Skeletal muscle satellite cell (primary cell): ENCODE measurements at regions not wholly inside any gene's neighbourhood (a gene's known extent, or its start where the extent isn't known, plus 50 kb on each side); places are given as distances from the start of the nearest gene placed in this dataset.

ENCODE experiments used
- H3K27me3 ChIP-seq: 2 replicates; pipeline ENCODE4 v1.7.0; 2013; ENCODE audit warnings: low read length; ENCODE audit not compliant: control insufficient read depth, insufficient read depth
- H3K36me3 ChIP-seq: 2 replicates; pipeline ENCODE4 v1.7.0; 2013; ENCODE audit warnings: mild to moderate bottlenecking, control low read depth, low read length; ENCODE audit not compliant: insufficient read depth
- H3K4me1 ChIP-seq: 2 replicates; pipeline ENCODE4 v1.7.0; 2013; ENCODE audit warnings: low read length; ENCODE audit not compliant: control insufficient read depth, insufficient read depth
- H3K4me2 ChIP-seq: 2 replicates; pipeline ENCODE4 v1.7.0; 2013; ENCODE audit warnings: mild to moderate bottlenecking, low read length
- H3K4me3 ChIP-seq: 2 replicates; pipeline ENCODE4 v1.7.0; 2013; ENCODE audit warnings: low read length
- H3K9ac ChIP-seq: 2 replicates; pipeline ENCODE4 v1.7.0; 2013; ENCODE audit warnings: mild to moderate bottlenecking, low read depth, low read length, moderate library complexity
- H3K9me3 ChIP-seq: replicated peaks from 2 replicates; pipeline ENCODE4 v1.7.0; 2013; ENCODE audit warnings: mild to moderate bottlenecking, control low read depth, low read length

GRCh38 chr6:166078294-166078693, 89.4 kb downstream of the TBXT start:
- H3K36me3 ChIP-seq, result no peaks in the 10 kb centered on the region
- peaks cover 6% of the 10 kb centered on the region for H3K27me3 ChIP-seq
- H3K4me2 ChIP-seq, result no peak overlapping the region
- H3K4me3 ChIP-seq, result no peak overlapping the region
- no peaks in the 10 kb centered on the region for H3K9me3 ChIP-seq
- H3K9ac ChIP-seq, result no peak overlapping the region
- H3K4me1 ChIP-seq, result peaks cover 5% of the 10 kb centered on the region

- Histone ChIP-seq H3K4me1 (peaks cover 5% of the 10 kb centered on the region), H3K4me3 (no peak overlapping the region), H3K9me3 (no peaks in the 10 kb centered on the region), H3K4me2 (no peak overlapping the region), H3K36me3 (no peaks in the 10 kb centered on the region), H3K27me3 (peaks cover 21% of the 10 kb centered on the region), H3K9ac (no peak overlapping the region)
Measured at GRCh38 chr6:166076625-166077024, 91.0 kb downstream of the TBXT start.

GRCh38 chr6:166075925-166076324, 91.7 kb downstream of the TBXT start:
- Histone ChIP-seq H3K27me3 (peaks cover 22% of the 10 kb centered on the region), H3K9me3 (no peaks in the 10 kb centered on the region), H3K9ac (no peak overlapping the region), H3K4me2 (no peak overlapping the region), H3K4me3 (no peak overlapping the region), H3K36me3 (no peaks in the 10 kb centered on the region), H3K4me1 (peaks cover 5% of the 10 kb centered on the region)

- Histone ChIP-seq H3K9me3 (no peaks in the 10 kb centered on the region), H3K4me3 (no peak overlapping the region), H3K4me1 (peaks cover 5% of the 10 kb centered on the region), H3K27me3 (peaks cover 22% of the 10 kb centered on the region), H3K36me3 (no peaks in the 10 kb centered on the region), H3K4me2 (no peak overlapping the region), H3K9ac (no peak overlapping the region)
Measured at GRCh38 chr6:166075186-166075585, 92.5 kb downstream of the TBXT start.

- H3K9me3 ChIP-seq, result no peaks in the 10 kb centered on the region
- peaks cover 4% of the 10 kb centered on the region for H3K4me1 ChIP-seq
- no peaks in the 10 kb centered on the region for H3K36me3 ChIP-seq
- peaks cover 22% of the 10 kb centered on the region for H3K27me3 ChIP-seq
- no peak overlapping the region for H3K4me3 ChIP-seq
- no peak overlapping the region for H3K9ac ChIP-seq
- no peak overlapping the region for H3K4me2 ChIP-seq
Measured at GRCh38 chr6:166073082-166073481, 94.6 kb downstream of the TBXT start.

- peaks cover 16% of the 10 kb centered on the region for H3K27me3 ChIP-seq
- no peak overlapping the region for H3K4me3 ChIP-seq
- no peaks in the 10 kb centered on the region for H3K36me3 ChIP-seq
- H3K9ac ChIP-seq, result no peak overlapping the region
- no peaks in the 10 kb centered on the region for H3K4me1 ChIP-seq
- no peaks in the 10 kb centered on the region for H3K9me3 ChIP-seq
- H3K4me2 ChIP-seq, result no peak overlapping the region
Measured at GRCh38 chr6:166068768-166069167, 98.9 kb downstream of the TBXT start.

GRCh38 chr6:166058064-166058739, 109.4 kb downstream of the TBXT start:
- Histone ChIP-seq H3K4me1 (no peaks in the 10 kb centered on the region), H3K27me3 (no peaks in the 10 kb centered on the region), H3K9me3 (no peaks in the 10 kb centered on the region), H3K4me3 (no peak overlapping the region), H3K9ac (no peak overlapping the region), H3K4me2 (no peak overlapping the region), H3K36me3 (no peaks in the 10 kb centered on the region)

- no peaks in the 10 kb centered on the region for H3K27me3 ChIP-seq
- no peak overlapping the region for H3K9ac ChIP-seq
- H3K36me3 ChIP-seq, result no peaks in the 10 kb centered on the region
- H3K4me2 ChIP-seq, result no peak overlapping the region
- no peak overlapping the region for H3K4me3 ChIP-seq
- H3K9me3 ChIP-seq, result no peaks in the 10 kb centered on the region
- no peaks in the 10 kb centered on the region for H3K4me1 ChIP-seq
Measured at GRCh38 chr6:166057431-166057830, 110.2 kb downstream of the TBXT start.

- no peak overlapping the region for H3K4me3 ChIP-seq
- no peaks in the 10 kb centered on the region for H3K9me3 ChIP-seq
- no peaks in the 10 kb centered on the region for H3K4me1 ChIP-seq
- H3K4me2 ChIP-seq, result no peak overlapping the region
- H3K9ac ChIP-seq, result no peak overlapping the region
- H3K36me3 ChIP-seq, result no peaks in the 10 kb centered on the region
- H3K27me3 ChIP-seq, result no peaks in the 10 kb centered on the region
Measured at GRCh38 chr6:166056637-166057036, 111.0 kb downstream of the TBXT start.

- H3K9ac ChIP-seq, result no peak overlapping the region
- H3K4me2 ChIP-seq, result no peak overlapping the region
- no peak overlapping the region for H3K4me3 ChIP-seq
- H3K9me3 ChIP-seq, result no peaks in the 10 kb centered on the region
- H3K4me1 ChIP-seq, result no peaks in the 10 kb centered on the region
- H3K36me3 ChIP-seq, result no peaks in the 10 kb centered on the region
- H3K27me3 ChIP-seq, result no peaks in the 10 kb centered on the region
Measured at GRCh38 chr6:166055801-166056200, 111.8 kb downstream of the TBXT start.

GRCh38 chr6:166052837-166053236, 114.8 kb downstream of the TBXT start:
- Histone ChIP-seq H3K4me1 (no peaks in the 10 kb centered on the region), H3K9ac (no peak overlapping the region), H3K36me3 (no peaks in the 10 kb centered on the region), H3K9me3 (no peaks in the 10 kb centered on the region), H3K27me3 (no peaks in the 10 kb centered on the region), H3K4me2 (no peak overlapping the region), H3K4me3 (no peak overlapping the region)

- Histone ChIP-seq H3K27me3 (no peaks in the 10 kb centered on the region), H3K4me2 (no peak overlapping the region), H3K9me3 (no peaks in the 10 kb centered on the region), H3K4me1 (peaks cover 12% of the 10 kb centered on the region), H3K36me3 (no peaks in the 10 kb centered on the region), H3K9ac (no peak overlapping the region), H3K4me3 (no peak overlapping the region)
Measured at GRCh38 chr6:166050559-166050958, 117.1 kb downstream of the TBXT start.
